ENCODE measurements at regions not wholly inside any gene's neighbourhood (a gene's known extent, or its start where the extent isn't known, plus 50 kb on each side); places are given as distances from the start of the nearest gene placed in this dataset.
A peak's percentile ranks its signal among the peaks of the same experiment; 100 is the strongest.

DNA sequence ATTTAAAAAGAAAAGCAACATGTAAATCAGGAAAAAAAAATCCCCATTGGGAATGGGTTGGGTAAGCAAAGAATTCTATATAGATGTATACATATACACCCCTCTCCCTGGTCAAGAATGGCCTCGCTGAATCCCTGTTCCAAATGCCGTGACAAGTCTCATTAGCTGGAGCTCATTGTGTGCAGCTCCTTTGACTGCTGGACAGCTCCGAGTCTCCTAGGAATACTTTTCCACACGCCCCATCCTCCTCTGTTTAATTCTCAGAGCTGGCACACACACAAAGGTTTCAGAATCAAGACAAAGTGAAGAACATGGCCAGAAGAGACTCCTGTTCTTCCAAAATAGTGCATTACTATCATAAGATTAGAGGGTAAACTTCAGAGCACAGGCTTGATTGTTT is 130.9 kb upstream of the MKLN1 start:
- Histone ChIP-seq H3K4me1 (ENCODE audit: control insufficient read depth in 1 of 2, insufficient read depth in 2 of 2, low read length in 2 of 2) (peaks cover 7 to 10% of the 10 kb centered on the region in 2 experiments), H3K9me2 (ENCODE audit: insufficient read depth) (no peaks in the 10 kb centered on the region), H3K9me3 (ENCODE audit: control insufficient read depth in 1 of 2, insufficient read depth in 1 of 2, low read depth in 1 of 2, low read length in 2 of 2) (no peaks in the 10 kb centered on the region), H3K36me3 (ENCODE audit: control insufficient read depth in 1 of 2, insufficient read depth in 2 of 2, low read length in 2 of 2) (no peaks in the 10 kb centered on the region), H3K27ac (ENCODE audit: low read depth, low read length) (no peak overlapping the region), H3K4me2 (ENCODE audit: low read length) (no peak overlapping the region), H3K4me3 (replicated peaks in 1 of 2; ENCODE audit: low read depth in 1 of 2, low read length in 2 of 2) (no peak overlapping the region), H3K79me2 (ENCODE audit: insufficient read depth, low read length) (no peaks in the 10 kb centered on the region), H2AFZ (ENCODE audit: low read depth, low read length, poor library complexity, severe bottlenecking) (no peak overlapping the region), H3K27me3 (ENCODE audit: insufficient read depth, low read length) (no peaks in the 10 kb centered on the region), H3K9ac (ENCODE audit: low read length) (no peak overlapping the region), H4K20me1 (ENCODE audit: insufficient read depth) (no peaks in the 10 kb centered on the region)
- RAD21 ChIA-PET (ENCODE audit: low non-redundant PET in 1 of 2, low total read pairs in 2 of 2, uncharacterized antibody in 2 of 2, unreplicated experiment in 2 of 2): no interaction called here
- intact Hi-C loops (cut with micrococcal nuclease): no loop called here
- TF ChIP-seq FOSL1 (IDR thresholded peaks at IDR 0.05; ENCODE audit: low read depth) (no peak), ZNF274 (IDR thresholded peaks at IDR 0.05; ENCODE audit: low read depth, low read length) (no peak), ZFX (IDR thresholded peaks at IDR 0.05) (no peak), EGR1 (IDR thresholded peaks at IDR 0.05; ENCODE audit: low read depth) (no peak), ELF1 (IDR thresholded peaks at IDR 0.05; ENCODE audit: borderline replicate concordance, low read depth) (no peak)
- TF ChIP-seq, protein P1, sequence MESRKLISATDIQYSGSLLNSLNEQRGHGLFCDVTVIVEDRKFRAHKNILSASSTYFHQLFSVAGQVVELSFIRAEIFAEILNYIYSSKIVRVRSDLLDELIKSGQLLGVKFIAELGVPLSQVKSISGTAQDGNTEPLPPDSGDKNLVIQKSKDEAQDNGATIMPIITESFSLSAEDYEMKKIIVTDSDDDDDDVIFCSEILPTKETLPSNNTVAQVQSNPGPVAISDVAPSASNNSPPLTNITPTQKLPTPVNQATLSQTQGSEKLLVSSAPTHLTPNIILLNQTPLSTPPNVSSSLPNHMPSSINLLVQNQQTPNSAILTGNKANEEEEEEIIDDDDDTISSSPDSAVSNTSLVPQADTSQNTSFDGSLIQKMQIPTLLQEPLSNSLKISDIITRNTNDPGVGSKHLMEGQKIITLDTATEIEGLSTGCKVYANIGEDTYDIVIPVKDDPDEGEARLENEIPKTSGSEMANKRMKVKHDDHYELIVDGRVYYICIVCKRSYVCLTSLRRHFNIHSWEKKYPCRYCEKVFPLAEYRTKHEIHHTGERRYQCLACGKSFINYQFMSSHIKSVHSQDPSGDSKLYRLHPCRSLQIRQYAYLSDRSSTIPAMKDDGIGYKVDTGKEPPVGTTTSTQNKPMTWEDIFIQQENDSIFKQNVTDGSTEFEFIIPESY (IDR thresholded peaks at IDR 0.05; ENCODE audit: extremely low read depth, insufficient replicate concordance, low read length): no peak
- TF ChIP-seq, protein P2, sequence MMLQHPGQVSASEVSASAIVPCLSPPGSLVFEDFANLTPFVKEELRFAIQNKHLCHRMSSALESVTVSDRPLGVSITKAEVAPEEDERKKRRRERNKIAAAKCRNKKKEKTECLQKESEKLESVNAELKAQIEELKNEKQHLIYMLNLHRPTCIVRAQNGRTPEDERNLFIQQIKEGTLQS (IDR thresholded peaks at IDR 0.05): no peak
- TF ChIP-seq, protein P3, sequence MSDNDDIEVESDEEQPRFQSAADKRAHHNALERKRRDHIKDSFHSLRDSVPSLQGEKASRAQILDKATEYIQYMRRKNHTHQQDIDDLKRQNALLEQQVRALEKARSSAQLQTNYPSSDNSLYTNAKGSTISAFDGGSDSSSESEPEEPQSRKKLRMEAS (IDR thresholded peaks at IDR 0.05): no peak
- TF ChIP-seq, protein P4, sequence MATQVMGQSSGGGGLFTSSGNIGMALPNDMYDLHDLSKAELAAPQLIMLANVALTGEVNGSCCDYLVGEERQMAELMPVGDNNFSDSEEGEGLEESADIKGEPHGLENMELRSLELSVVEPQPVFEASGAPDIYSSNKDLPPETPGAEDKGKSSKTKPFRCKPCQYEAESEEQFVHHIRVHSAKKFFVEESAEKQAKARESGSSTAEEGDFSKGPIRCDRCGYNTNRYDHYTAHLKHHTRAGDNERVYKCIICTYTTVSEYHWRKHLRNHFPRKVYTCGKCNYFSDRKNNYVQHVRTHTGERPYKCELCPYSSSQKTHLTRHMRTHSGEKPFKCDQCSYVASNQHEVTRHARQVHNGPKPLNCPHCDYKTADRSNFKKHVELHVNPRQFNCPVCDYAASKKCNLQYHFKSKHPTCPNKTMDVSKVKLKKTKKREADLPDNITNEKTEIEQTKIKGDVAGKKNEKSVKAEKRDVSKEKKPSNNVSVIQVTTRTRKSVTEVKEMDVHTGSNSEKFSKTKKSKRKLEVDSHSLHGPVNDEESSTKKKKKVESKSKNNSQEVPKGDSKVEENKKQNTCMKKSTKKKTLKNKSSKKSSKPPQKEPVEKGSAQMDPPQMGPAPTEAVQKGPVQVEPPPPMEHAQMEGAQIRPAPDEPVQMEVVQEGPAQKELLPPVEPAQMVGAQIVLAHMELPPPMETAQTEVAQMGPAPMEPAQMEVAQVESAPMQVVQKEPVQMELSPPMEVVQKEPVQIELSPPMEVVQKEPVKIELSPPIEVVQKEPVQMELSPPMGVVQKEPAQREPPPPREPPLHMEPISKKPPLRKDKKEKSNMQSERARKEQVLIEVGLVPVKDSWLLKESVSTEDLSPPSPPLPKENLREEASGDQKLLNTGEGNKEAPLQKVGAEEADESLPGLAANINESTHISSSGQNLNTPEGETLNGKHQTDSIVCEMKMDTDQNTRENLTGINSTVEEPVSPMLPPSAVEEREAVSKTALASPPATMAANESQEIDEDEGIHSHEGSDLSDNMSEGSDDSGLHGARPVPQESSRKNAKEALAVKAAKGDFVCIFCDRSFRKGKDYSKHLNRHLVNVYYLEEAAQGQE (IDR thresholded peaks at IDR 0.05; ENCODE audit: low read depth): peak; percentile 72
- CTCF ChIA-PET: no interaction called here
- POLR2A ChIA-PET: interaction anchor here (0.8 kb wide), 1 partner anchor 306 kb away, joined by 3 read pairs; no protein-coding TSS in a partner anchor
- DNase-seq (ENCODE audit: low read depth, low spot score) (no peak), ATAC-seq (no peak)
- no TSS peak for BruUV-seq (replicated peaks)
